GM12892 (cell line): ENCODE measurements at regions not wholly inside any gene's neighbourhood (a gene's known extent, or its start where the extent isn't known, plus 50 kb on each side); places are given as distances from the start of the nearest gene placed in this dataset.

ENCODE experiments used
- POLR2A ChIP-seq: IDR thresholded peaks from 2 replicates; pipeline ENCODE4 v1.6.1; 2011; ENCODE audit warnings: low read depth, low read length, control low read depth
- TAF1 ChIP-seq: IDR thresholded peaks from 2 replicates; pipeline ENCODE4 v1.6.1; 2011; ENCODE audit warnings: low read depth, mild to moderate bottlenecking, control low read depth, low read length, borderline replicate concordance

DNA sequence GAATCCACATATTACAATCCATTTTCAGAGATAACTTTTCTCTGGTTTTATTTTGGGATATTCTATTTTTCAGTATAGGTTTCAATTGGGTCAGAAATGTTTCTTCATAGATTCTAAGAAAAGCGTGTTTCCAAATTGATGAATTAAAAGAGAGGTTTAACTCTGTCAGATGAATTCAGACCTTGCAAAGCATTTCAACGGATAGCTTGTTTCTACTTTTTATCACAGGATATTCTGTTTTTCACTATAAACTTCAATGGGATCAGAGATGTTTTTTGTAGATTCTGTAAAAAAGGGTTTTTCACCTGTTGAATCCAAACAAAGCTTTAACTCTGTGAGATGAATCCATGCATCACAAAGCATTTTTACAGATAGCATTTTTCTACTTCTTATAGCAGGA is 1498.1 kb downstream of the UQCRFS1 start:
- no peak for TF ChIP-seq POLR2A
- no peak for TF ChIP-seq TAF1
